Cerebellar nuclear complex (tissue), 1 donor: ENCODE measurements at regions not wholly inside any gene's neighbourhood (a gene's known extent, or its start where the extent isn't known, plus 50 kb on each side); places are given as distances from the start of the nearest gene placed in this dataset.
"Not testable (repeated sequence)": the region's sequence is repeated elsewhere in the genome, so short reads cannot be mapped to it uniquely, and the experiment has no call there.

Experiments used
- DNase-seq, 2 experiments: peaks; one replicate each; lab custom pipeline; 2025; lab: John Stamatoyannopoulos, UW

DNA sequence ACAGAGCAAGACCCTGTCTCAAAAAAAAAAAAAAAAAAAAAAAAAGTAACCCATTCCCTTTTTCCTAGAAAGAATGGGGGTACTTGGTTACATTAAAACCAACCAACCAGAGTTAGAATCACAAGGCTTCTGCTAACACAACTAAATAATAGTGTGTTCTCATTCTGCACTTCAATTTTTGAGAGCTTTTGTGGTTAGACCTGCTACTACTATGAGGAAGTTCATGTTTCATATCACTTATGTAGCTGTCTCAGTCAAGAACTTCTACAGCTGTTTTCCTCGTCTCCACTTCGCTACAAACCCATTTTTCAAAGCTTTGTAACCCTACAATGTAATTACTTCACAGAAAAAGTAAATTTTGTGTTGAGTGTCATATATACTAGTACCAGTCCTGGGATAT lies 58.3 kb downstream of the PDHA2 start:
- no peak for DNase-seq

DNA sequence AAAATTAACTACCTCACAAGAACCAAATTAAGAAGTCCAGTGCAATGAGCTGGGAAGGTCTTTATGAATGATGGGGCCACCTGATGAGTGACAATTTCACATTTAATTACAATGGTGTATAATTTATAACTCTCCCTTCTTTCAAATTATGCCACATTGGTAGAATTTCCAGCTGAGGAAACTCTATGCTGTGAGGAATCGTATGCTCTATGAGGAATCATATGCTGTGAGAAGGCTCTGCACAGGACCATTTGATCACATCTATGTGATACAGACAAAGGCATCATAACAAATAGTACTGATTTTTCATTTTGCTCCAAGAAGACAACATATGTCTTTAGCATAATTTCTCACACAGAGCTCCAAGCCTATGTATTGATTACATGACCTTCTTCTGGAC lies 69.3 kb downstream of the PDHA2 start:
- no peak for DNase-seq

DNA sequence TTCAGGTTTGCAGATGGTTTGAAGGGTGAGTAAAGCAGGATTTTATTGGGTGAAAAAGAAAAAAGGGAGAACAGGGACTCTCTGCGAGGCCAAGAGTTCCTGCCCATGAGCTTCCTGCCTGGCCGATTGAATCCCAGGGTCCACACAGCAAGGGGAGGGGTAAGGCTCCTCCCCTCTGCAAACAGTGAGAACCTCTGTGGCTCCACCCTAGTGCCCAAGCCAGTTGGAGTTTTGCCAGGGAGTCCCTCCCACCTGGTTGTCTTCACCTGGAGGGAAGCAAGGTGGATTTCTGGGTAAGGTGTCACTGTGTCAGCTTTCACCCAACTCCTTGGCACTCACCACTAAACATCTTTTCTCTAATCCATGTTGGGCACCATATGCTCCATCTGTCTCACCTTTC lies 70.9 kb downstream of the PDHA2 start:
- no peak for DNase-seq

GRCh38 chr4:95921470-95921869 lies 81.6 kb downstream of the PDHA2 start:
- DNase-seq, result no peak

DNA sequence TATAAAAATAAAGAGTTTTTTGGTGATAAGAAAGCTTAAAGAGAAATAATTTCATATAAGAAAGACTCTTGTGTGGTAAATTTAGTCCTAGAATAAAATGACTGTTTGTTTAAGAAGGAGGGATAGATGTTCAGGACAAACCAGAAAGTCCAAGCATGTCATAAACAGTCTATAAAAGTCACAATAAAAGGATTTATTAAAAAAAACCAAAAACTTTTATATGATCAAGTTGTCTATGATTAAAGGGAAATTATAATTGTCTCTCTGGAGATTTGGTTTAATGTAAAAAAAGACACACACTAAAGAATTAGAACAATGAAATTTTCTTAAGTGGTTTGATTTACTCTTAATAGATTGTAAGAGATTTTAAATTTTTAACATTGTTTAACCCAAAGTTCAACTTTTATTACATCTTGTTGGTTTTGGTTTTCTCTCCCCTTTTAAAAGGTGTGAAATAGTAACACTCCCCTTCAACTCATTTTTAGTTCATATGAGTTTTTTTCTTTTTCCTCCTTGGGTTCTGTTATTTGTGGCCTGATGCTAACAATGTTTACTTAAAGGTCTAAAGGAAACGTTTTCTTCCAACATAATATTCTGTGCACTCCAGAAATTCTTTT lies 89.7 kb downstream of the PDHA2 start:
- no peak for DNase-seq

DNA sequence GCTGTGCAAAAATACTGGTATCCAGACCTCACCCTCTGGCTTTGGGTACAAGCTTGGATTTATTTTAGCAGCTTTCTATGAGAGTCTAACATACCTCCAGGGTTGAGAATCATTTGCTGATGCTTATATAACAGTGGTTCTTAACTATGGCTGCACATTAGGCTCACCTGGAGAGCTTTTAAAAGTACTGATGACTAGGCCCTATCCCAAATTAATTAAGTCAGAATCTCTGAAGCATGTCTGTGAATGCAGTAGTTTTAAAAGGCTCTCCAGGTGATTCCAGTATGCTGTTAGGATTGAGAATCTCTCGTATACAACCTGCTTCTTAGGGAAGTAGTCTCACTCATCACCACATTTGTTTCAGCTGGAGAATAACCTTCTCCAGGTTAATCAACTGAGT lies 99.2 kb downstream of the PDHA2 start:
- no peak for DNase-seq

- DNase-seq, result no peak
Measured at GRCh38 chr4:95949136-95949765, 109.4 kb downstream of the PDHA2 start.

- DNase-seq, result no peak
Measured at GRCh38 chr4:95949808-95950207, 109.9 kb downstream of the PDHA2 start.

- DNase-seq, result not testable (repeated sequence)
Measured at GRCh38 chr4:95952538-95952937, 112.6 kb downstream of the PDHA2 start.

DNA sequence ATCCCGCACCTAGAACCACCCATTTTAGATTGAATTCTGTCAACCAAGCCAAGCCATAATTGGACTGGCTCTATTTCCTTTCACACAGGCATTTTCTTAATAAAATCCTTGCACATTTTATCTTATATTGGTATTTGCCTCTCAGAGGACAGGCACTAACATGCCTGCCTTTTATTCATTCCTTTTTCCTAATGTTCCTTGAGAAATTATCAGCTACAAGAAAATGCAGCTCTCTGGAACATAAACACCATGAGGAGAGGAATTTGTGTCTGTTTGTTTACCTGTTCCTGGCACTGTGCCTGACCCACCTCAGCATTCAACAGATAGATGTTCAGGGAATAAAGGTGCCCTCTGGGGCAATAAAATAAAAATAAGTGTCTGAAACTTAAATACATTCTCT lies 116.2 kb downstream of the PDHA2 start:
- no peak for DNase-seq

DNA sequence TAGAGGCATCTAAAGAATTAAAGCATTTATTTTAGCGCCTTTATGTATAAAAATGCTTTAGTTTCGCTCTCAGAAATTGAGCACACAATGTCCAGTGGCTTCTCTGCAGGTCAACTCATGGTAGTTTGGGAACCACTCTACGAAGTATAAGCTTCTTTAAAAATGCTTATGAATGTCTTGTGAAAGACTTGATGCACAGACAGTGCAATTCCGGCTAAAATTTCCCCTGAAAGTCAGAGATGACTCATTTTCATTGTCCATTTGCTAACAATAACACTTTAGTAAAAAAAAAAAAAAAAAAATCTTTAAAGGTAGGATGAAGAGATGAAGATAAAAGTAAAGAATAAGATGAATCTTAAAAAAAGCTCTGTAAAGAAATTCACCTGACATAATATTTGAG lies 117.2 kb downstream of the PDHA2 start:
- DNase-seq, result no peak

DNA sequence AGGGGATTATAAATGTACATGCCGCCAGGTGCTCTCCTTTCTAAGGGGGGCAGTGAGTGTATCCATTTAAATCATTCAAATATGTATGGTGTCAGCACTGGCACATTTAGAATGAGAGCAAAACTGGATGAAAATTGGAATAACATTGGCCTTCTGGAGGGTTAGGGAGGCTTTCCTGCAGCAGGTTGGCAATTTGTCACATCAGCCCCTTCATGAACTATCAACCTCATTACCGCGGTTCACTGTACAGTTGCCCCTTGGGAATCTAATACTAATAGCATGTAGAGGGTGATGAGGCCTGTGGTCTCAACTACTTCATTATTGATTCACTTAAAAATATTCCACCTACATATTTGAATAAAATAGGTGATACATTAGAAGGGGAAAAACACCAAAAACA lies 117.9 kb downstream of the PDHA2 start:
- no peak for DNase-seq

- DNase-seq, result no peak
Measured at GRCh38 chr4:95959182-95959581, 119.3 kb downstream of the PDHA2 start.

DNA sequence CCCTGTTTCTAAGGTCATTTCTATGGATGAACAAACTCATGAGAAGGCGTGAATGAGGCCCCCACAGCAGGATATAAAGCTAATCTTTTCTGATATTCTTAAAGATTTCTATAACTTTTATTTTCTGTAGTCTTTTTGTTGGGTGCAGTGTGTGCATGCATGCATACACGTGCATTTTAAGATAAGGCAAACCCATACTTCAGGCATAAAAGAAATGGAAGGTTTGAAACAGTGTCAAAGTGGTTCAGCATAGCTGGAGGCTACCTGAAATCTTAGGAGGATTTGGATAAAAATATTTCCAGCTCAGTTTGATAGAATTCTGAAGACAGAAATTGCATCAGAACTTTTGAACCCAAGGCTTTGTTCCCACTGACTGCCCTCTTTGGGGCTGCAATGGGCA lies 119.7 kb downstream of the PDHA2 start:
- no peak for DNase-seq

- no peak for DNase-seq
Measured at GRCh38 chr4:95963456-95963855, 123.6 kb downstream of the PDHA2 start.

- DNase-seq, result no peak
Measured at GRCh38 chr4:95979961-95980876, 140.3 kb downstream of the PDHA2 start.

DNA sequence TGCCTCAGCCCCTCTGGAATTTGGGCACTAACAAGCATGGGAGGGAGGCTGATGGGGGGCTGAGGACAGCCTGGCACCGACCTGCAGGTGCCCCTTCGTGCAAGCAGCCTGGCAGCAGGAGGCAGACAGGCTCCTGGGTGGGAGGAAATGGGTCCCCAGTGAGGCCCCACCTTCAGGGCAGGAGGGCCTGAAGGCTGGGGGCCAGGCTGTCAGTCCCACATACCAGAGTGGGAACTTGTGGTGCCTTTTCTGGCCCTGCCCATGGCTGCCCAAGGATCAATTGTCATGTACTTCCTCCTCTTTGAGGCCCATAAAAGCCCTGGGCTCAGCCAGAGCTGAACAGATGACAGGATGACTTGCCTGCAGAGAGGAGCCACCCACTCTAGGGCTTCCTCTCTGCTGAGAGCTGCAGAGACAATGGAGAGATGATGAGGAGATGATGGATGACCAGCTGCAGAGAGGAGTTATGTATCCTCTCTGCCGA lies 141.0 kb downstream of the PDHA2 start:
- no peak for DNase-seq

DNA sequence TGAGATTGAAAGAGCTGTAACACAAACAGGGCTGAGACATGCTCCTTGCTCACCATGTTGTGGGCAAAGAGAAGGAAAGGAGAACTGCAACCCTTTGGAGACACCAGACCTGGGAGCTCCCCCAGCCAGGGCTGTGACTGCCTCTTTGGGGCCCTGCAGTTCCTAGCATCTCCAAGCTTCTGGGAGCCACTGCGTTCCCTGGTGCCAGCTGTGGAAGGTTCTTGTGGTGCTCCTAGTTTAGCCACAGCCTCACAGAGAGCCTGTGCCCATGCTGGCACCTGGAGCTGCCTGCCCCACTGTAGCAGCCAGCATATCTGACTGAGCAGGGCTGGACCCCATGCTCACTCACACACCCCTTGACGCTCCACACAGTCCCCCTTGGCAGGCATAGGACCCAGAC lies 141.7 kb downstream of the PDHA2 start:
- no peak for DNase-seq

GRCh38 chr4:95982516-95982915 lies 142.6 kb downstream of the PDHA2 start:
- DNase-seq, result no peak

DNA sequence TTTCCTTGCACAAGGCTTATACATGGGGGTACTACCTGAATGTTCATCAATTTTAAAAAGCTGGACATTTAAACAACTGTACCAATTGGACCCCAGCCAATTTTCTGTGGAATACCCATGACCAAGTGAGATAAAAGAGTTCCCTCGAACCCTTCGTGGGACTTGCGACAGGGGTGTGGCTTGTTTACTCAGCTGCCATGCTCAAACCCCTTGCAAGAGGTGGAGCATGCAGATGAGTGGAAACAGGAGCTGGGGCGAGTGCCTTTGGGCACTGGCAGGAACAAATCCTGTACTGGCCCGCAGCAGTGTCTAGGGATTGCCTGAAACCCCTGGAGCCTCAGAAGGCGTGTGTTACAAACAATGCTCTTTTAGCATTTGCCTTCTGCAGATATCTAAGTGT lies 144.2 kb downstream of the PDHA2 start:
- no peak for DNase-seq

GRCh38 chr4:95985051-95985450 lies 145.2 kb downstream of the PDHA2 start:
- DNase-seq, result no peak

GRCh38 chr4:95985791-95986550 lies 146.1 kb downstream of the PDHA2 start:
- DNase-seq, result no peak
